NCI-H2227 treated with DMSO at 0.1 percent for 48 hours (cell line): ENCODE measurements at regions not wholly inside any gene's neighbourhood (a gene's known extent, or its start where the extent isn't known, plus 50 kb on each side); places are given as distances from the start of the nearest gene placed in this dataset.

Experiments used
- DNase-seq: peaks from one replicate; lab custom pipeline; 2025; lab: John Stamatoyannopoulos, UW

GRCh38 chr10:60728056-60728455, 50.2 kb upstream of the CDK1 start:
- DNase-seq, result no peak

- no peak for DNase-seq
These were observed 52.0 kb upstream of the CDK1 start for GRCh38 chr10:60726257-60726656.

- DNase-seq, result no peak
These were observed 55.7 kb upstream of the CDK1 start for GRCh38 chr10:60722623-60723022.

- DNase-seq, result no peak
These were observed 58.6 kb upstream of the CDK1 start for GRCh38 chr10:60719721-60720120.

- DNase-seq, result no peak
These were observed 59.4 kb upstream of the CDK1 start for GRCh38 chr10:60718886-60719285.

GRCh38 chr10:60717852-60718251, 60.4 kb upstream of the CDK1 start:
- no peak for DNase-seq

GRCh38 chr10:60714233-60714632, 64.0 kb upstream of the CDK1 start:
- no peak for DNase-seq

- no peak for DNase-seq
These were observed 66.8 kb upstream of the CDK1 start for GRCh38 chr10:60711496-60711895.

GRCh38 chr10:60710041-60710440, 68.2 kb upstream of the CDK1 start:
- DNase-seq, result no peak

GRCh38 chr10:60708666-60709065, 69.6 kb upstream of the CDK1 start:
- DNase-seq, result no peak

- DNase-seq, result no peak
These were observed 70.4 kb upstream of the CDK1 start for GRCh38 chr10:60707841-60708240.

- DNase-seq, result no peak
These were observed 72.1 kb upstream of the CDK1 start for GRCh38 chr10:60706146-60706545.

GRCh38 chr10:60705376-60705775, 72.9 kb upstream of the CDK1 start:
- DNase-seq, result no peak

GRCh38 chr10:60704471-60704870, 73.8 kb upstream of the CDK1 start:
- no peak for DNase-seq

GRCh38 chr10:60703266-60704041, 74.8 kb upstream of the CDK1 start:
- DNase-seq, result no peak

GRCh38 chr10:60687679-60688078, 90.6 kb upstream of the CDK1 start:
- DNase-seq, result no peak

- no peak for DNase-seq
These were observed 94.2 kb upstream of the CDK1 start for GRCh38 chr10:60684091-60684490.

- DNase-seq, result no peak
These were observed 97.2 kb upstream of the CDK1 start for GRCh38 chr10:60681103-60681502.

- no peak for DNase-seq
These were observed 98.8 kb upstream of the CDK1 start for GRCh38 chr10:60679388-60679990.

GRCh38 chr10:60678978-60679377, 99.3 kb upstream of the CDK1 start:
- no peak for DNase-seq

- no peak for DNase-seq
These were observed 100.6 kb upstream of the CDK1 start for GRCh38 chr10:60677531-60678129.

- DNase-seq, result no peak
These were observed 103.0 kb upstream of the CDK1 start for GRCh38 chr10:60675236-60675635.

GRCh38 chr10:60669501-60669900, 108.8 kb upstream of the CDK1 start:
- no peak for DNase-seq
